ENCODE measurements at regions not wholly inside any gene's neighbourhood (a gene's known extent, or its start where the extent isn't known, plus 50 kb on each side); places are given as distances from the start of the nearest gene placed in this dataset.

DNA sequence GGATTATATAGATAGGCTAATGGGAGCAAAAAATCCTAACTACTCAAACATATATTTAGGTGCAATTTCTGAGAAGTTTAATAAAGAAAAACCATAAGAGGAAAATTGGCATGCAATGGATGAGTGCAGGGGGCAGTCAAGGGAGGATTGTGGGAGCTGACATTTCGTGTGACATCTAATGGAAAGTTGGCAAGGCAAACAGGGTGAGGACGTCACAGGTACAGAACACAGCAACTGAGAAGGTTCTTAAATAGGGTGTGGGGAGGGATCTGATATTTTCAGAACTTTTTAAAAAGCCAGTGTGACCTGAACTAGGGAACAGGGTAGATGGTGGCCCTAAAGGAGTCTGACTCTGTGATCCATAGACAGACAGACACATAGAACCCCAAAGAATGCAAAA, 194.9 kb upstream of the GLI3 start:
- DNase-seq: no peak

DNA sequence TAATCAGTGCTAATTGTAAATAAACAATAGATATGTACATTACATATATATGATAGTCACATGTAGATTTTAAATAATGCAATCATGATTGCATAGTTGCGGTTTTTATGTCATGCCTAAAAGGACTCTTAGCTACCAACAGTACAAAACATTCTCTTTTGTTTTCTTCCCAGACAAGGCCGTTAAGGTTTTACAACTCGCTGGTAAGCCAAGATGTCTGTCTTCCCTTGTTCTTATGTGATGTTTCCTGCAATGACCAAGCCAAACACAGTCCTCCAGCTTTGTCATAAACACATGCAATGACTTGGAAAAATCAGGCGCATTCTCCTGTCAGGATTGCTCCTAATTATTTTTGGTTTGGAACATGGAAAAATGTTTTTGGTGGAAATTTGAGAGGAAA, 192.3 kb upstream of the GLI3 start:
- no peak for DNase-seq

DNA sequence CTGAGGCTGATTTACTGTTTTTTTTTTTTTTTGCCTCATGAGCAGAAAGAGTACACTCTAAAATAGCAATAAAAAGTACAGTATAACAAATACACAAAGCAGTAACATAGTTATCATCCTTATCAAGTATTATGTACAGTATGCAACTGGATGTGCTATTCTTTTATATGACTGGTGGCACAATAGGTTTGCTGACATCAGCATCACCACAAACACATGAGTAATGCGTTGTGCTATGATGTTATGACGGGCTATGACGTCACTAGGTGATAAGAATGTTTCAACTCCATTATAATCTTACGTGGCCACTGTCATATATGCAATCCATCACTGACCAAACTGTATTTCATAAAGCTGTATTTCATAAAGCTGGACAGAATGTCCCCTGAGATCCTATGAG, 189.2 kb upstream of the GLI3 start:
- no peak for DNase-seq

DNA sequence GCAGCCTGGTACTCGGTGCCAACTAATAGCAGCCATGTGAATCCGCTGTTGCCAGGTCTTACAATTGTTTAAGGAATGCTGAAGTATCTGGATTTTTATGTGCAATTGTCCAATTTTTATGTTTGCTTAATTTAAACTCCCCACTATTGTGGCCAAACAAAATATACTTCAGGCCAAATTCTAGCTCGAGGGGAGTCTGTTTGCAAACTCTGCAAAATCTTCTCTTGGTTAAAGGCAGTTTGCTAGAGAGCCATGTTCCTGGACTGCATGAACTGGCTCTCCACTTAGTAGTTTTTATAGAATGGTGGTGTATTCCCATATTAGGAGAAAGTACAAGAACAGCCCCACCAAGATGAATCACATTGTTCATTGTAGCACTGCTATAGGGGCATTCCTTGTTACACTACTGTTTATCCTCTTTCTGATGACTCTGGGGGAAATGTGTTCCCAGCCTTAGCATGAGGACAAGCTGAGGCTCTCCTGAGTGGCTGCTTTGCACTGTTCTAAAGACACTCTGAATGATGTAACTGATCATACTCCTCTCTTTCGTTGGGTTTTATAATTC, 178.0 kb upstream of the GLI3 start:
- DNase-seq: no peak

DNA sequence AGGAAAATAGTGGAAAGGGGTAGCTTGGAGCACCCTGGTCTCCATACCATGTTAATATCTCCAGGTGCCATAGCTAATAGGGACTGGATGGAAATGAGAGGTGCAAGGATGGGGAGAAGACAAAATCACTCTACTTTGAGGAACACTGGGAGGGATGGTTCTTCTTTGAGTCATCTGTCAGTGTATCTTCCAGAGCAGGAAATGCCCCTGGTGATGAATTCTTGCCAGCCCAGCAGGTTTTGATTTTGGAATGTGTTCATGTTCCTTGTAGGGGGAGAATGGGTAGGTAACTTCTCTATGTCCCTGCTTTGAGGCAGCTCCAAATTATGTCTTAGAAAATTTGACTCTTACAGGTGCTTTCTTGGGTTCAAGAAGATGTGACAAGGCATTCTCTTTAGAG, 177.0 kb upstream of the GLI3 start:
- DNase-seq: no peak

DNA sequence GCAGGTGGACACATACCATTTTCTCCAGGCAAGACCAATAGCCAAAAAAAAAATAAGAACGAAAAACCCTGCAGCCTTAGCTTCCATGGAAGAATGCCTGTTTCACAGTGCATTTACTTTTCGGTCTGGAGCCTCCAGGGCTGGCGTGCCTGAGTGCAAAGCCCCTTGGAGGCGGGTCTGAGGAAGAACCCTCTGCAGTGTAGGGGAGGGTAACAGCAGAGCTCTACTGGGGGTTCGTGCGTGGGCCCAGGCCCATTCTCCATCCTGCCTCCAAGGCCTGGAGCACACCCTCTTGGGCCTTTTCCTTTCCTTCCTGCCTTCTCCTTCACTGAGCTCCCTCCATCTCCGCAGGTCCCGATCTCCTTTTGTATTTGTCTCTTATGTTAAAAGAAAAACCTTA, 172.3 kb upstream of the GLI3 start:
- DNase-seq: no peak

DNA sequence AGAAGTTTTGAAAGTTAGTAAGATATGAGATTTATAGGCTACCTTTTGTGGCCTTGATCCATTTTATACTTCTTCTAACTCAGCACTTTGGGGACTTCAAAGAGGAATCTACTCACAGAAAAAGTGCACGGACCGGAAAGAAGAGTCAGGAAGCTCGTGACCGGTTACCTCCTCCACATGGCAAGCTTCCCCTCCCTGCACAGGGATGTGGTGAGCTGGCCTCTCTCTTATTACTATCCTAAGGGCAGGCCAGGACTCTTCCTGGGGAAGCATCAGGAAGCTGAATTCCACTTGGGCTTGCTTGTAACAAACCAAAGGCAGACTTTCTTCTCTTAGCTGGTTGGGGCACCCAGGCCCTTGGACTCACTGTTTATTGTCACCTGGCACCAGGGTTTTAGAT, 170.8 kb upstream of the GLI3 start:
- DNase-seq: no peak

DNA sequence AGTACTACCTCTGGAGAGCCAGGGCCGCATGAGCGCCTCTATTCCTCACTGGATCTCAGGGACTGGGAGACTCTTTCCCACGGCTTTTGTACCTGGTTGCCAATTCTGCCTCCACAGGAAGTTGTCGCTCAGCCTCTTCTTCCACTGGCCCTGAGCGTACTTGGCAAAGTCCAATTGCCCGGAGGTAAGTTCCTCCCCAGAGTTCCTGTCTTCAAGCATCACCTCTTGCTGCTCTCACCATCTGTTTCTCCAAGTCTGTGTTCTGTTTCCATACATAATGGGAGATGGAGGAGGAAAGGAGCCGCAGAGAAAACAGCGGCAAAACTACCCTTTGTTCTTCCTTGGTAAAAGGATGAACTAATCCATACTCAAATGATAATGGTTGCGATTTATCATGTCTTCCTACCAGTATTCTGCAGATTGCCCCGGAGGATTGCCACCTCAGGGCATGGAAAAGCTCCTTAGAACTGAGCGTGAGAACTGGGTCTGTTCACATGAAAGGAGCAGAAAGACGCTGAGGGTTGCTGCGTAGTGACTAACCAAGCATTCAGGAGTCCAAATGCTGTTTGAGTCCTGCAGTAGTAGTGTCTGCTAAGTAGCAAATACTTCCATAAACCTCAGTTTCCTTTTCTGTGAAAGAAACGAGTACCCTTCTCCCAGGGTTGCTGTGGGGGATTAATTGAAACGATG, 170.2 kb upstream of the GLI3 start:
- DNase-seq: no peak

DNA sequence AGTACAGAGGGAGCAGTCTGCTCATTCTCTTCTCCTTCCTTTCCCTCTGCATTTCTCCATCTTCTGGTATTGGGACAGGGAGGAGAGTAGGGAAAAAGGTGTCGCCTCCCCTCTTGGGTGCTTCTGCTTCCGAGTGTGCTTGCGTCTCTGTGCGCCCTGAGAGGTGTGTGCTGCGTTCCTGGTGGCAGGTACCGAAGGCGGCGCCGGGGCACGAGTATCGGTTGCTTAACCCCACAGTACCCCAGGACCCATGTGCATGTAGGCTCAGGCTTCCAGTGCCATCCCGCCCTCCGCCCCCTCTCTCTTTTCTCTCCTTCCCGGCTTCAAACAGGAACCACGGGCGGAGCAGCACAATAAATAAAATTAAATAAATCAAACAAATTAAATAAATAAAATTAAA, 169.3 kb upstream of the GLI3 start:
- no peak for DNase-seq

DNA sequence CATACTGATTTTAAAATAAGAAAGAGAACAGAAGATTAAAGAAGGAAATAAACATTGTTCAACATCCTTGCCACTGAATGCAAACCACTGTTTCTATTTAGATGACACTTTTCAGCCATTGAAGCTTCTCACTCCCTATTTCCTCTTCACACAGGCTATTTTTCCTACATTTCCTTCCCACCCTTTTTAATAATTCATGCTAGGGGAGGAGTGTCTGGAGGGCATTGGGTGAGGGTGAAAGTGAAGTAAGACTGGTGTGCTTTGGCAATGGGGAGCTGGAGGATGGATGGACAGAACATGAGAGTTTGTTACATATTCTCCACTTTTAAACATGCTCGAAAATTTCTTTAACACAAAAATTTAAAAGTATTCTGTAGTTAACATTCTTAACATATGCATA, 168.8 kb upstream of the GLI3 start:
- no peak for DNase-seq

DNA sequence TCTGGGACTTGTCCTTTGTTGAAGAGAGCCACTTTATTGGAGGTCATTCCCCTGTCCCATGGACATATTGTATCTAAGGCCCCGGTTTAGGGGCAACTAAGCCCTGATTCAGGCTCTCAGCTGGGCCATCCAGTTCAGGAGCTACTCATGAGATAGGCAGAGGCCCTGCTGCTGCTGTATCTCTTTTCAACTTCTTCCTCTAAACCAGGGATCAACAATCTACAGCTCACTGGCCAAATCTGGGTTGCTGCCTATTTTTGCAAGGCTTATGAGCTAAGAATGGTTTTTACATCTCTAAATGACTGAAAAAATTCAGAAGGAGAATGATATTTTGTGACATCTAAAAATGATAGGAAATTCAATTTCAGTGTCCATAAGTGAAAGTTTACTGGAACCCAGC, 166.8 kb upstream of the GLI3 start:
- DNase-seq: no peak

DNA sequence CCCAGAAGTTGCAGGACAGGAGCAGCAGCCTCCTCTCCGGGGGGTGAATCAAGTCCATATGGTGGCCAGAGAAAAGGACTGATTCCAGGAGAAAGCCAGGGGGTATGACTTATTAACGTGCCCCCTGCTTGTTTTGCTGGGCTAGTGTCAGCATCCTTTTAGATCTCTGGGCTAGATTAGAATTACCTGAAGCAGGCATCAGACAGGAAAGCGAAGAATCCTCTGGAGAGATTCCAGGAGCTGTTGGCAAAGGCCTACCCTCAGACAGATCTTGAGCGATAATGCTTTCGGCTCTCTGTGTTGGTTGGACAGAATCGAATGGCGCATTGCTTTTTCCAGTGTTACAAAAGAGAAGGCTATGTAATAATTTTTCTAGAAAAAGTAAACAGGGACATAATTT, 164.0 kb upstream of the GLI3 start:
- no peak for DNase-seq

DNA sequence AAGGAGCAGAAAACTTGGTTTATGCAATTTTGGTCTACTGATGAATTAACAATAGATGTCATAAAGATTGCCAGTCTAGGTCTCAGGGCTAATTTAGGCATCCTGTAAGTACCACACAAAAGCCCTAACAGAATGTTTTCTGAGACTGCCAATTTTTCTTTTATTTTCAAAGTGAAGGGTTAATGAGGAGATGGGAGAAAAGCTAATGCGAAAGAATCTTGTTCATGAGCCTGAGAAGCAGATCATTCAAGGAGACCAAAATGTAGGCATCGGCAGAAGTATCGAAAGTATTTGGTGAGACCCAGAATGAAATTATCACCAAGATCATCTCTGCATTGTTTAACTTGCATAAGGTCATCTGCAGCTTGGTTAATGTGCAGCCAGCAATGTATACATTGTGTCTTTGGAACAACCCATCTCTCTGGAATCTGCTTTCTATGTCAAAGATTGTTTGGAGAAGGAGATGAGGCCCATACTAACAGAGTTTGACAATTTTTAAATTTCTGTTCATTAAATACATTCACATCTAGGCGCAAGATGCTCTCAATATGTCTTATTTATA, 163.3 kb upstream of the GLI3 start:
- no peak for DNase-seq

DNA sequence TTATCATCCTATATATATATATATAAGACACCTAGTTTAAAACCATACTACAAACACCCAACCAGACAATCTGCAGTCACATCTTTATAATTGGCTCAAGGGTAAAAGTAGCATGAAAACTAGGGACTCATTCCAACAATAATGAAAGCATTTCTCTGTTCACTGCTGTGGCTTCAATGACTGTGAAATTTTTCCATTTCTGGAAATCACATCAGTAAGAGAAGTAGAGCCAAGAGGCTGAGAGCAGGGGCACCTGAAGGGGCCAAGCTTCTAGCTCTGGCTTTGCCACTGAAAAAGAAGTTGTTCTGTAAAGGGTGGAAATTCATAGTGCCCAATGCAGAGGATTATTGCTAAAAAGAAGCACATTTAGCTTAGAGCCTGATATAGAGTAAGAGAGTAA, 158.6 kb upstream of the GLI3 start:
- DNase-seq: no peak

DNA sequence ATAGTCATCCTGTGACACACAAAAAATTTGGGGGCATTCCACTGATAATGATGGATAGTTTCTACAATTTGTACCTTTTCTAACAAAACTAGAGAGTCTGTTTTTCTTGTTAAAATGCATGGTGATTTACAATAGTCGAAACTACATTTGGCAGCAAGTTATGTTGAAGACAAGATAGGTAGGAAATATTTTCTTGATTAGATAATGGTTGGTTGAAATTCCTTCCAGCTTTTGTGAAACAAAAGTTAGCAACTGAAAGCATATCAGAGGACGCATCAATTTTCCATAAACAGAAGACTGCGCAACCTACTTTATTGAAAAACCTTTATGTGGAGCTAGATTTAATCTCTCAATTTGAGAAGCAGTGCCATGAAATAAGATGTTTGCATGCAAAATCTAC, 155.8 kb upstream of the GLI3 start:
- DNase-seq: no peak

DNA sequence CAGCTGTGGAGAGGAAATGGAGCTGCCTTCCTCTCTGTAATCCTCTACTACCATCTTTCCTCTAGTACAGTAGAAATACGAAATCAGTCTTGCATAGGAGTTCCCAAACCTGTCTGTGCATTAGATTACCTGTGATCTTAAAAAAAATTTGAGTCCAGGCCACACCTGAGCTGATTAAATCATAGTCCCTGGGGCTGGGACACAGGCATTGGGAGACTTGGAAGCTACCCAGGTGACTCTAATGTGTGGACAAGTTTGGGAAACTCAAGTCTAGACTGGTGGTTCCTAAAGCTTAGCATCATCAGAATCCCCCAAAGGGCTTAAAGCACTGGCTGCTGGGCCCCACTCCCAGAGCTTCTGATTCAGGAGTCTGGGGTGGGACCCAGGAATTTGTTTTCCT, 152.7 kb upstream of the GLI3 start:
- DNase-seq: no peak

DNA sequence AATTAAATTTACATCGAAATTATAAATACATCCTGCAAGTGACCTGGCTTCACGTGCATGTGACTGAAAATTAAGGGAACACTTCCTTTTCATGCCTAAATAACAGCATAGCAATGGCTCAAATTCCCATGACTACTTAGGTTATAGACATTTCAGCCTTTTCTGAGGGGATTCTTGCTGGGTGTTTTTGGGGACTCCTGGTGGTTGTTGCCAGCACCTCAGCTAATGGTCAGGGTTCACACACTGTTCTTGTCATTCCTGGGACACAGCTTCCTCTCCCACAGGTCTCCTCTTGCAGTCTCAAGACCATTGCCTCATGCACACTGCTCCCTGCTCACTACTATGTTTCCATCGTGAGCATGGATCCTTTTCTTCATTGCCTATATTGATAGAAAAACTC, 148.9 kb upstream of the GLI3 start:
- no peak for DNase-seq

DNA sequence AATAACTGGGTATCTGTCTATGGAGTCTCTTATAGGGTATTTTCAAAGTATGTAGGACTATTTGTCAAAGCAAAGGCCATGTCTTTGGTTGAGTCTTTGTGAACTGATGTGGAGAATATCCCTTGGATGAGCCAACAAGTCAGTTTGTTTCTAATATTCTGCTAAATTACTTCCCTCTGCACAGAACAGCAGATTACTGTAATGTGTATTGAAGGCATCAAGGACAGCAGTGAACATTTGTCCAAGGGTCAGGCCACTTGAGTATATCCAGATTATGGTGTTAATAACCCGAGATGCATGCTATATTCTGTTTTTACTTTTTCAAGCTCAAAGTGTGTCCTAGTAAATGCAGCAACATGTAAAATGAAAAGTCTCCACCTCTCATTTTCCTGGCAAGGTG, 144.2 kb upstream of the GLI3 start:
- no peak for DNase-seq

DNA sequence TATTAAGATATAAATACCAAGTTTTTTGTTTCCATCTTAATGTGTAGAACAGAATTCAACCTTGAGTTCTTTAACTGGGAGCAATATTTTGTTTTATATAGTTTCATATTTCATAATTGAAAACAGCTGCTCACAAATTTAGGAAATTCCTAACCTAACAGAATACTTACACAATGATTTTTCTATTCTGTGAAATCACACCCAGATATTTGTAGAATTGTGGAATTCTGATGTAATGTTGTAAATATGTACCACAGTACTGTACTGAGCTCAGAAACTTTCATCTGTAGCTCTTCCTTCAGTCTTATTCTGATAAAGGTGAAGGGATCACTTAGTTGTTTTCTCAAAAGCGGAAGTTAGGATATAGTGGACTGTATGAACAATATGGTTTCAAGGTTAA, 143.4 kb upstream of the GLI3 start:
- no peak for DNase-seq

DNA sequence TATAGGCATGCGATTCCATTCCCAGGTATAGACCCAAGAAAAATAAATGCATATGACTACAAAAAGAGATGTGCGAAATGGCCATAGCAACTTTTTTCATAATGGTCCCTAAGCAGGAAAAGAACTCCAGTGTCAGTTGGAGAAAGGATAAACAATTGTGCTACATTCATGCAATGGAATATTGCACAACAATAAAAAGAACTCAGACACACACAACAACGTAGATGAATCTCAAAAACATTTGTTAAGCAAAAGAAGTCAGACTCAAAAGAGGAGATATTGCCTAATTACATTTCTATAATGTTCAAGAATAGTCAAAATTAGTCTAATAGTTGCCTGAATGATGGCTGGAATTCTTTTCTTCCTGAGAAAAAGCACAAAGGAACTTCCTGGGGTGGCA, 141.1 kb upstream of the GLI3 start:
- DNase-seq: no peak

DNA sequence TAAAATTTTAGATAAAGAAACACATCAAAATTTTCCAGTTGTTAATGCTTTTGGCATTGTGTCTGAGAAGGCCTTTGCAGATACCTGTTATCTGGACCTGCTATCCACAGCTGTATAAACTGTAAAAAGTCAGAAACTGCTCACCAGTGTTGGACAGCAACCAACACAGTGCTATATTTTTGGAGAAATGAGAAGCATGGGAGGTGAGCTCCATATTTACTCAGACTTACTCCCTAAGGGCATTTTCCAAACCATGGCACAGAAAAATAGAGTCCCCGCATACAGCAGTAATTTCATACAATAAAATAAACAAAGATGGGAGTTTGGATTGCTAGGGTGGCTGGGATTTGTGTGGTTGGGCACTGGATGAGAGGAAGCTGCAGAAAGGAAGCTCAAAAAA, 136.3 kb upstream of the GLI3 start:
- no peak for DNase-seq

DNA sequence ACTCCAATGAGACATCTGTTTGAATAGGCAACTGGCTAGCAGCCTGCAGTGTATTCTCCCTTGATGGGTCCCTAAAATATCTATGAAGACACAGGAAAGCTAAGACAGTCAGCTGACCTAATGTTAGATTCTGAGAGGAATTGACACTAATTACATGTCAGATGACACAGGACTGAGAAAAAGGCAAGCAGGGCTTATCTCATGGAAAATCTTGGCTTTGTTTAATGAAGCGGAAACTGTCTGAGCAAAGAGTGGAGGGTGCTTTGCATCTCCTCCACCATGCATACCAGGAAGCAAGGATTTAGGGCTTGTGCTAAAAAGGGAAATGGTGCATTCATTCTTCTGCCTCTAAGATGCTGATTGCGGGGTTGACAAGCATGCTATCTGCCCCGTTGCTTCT, 135.5 kb upstream of the GLI3 start:
- DNase-seq: no peak

DNA sequence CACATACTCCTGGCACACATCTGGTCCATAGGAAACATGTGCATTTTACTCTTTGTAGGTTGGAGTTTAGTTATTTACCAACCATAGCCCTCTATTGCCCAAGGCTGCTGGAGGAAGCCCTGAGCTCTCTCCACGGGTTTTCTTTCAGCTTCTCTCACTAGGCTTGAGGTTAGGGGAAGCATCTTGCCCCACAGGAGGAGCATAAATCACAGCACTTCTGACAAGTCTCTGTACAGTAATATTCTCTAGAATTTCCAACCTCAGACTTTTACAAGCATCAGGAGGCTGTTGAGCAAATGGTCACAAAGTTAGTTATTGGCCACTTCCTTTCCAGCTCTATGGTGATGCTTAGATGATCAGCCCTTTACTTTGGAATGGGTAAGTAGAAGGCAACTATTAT, 122.9 kb upstream of the GLI3 start:
- no peak for DNase-seq

DNA sequence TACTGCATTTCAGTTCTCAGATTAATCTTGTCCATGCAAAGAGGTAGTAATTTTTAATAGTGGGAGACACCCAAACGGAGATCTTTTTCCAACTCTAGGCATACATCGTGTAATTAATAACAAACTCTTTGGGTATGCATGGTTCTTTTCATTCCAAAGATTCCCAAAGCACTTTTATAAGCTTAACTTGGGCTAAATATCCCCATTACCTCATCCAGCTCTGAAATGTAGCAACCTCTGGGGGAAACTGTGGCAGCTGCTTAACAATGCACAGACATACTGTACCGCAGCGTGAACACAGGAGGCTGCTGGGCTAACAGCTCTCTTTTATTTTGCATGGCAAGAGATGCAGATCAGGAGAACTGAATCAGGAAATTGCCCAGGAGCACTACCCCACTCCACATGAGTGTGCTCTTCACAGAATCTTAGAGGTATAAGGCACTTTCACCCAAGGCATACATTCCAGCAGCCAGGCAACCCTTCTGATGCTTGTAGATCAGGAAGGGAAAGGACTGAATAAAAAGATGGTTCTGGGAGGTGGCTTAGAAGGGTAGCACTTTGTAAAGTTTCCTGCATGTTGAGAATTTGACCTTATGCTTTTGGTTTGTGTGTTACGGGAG, 114.4 kb upstream of the GLI3 start:
- no peak for DNase-seq

DNA sequence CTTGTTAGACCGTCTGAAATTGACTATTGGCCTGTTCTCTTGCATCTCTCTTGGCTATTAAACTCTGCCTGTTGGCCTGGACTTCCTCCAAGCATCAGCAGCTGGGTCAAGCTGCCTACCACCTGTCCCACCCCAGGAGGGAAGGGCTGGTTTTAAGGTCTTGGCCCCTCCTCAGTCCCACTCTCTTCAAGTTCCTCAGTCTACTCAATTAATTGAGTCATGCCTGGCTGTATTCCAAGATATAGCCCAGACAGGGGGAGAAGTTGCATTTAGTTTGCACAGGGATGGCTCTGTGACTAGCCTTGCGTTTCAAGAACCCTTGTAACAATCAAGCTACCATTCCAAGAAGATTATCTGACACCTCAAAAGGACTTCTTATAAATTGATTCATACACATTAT, 113.8 kb upstream of the GLI3 start:
- DNase-seq: no peak
